SK-N-SH treated with all-trans-retinoic acid at 6 μM for 48 hours (cell line): ENCODE measurements at regions not wholly inside any gene's neighbourhood (a gene's known extent, or its start where the extent isn't known, plus 50 kb on each side); places are given as distances from the start of the nearest gene placed in this dataset.

Source experiments
- ATAC-seq: fragments of 200-7000 bp; cut with Tn5 transposase; 3 replicates; pipeline ENCODE4 v1.9.1; 2020; ENCODE audit warnings: mild to moderate bottlenecking, moderate library complexity
- ARNTL ChIP-seq: fragments of 450-650 bp; formaldehyde crosslinking; IDR thresholded peaks from 2 replicates; pipeline ENCODE4 v1.5.0; 2020; ENCODE audit warnings: low read depth, mild to moderate bottlenecking, moderate library complexity, borderline replicate concordance
- BACH2 ChIP-seq: fragments of 250-450 bp; sonication (Bioruptor Pico); IDR thresholded peaks from 2 replicates; pipeline ENCODE4 v1.9.0; 2021; ENCODE audit warnings: mild to moderate bottlenecking, borderline replicate concordance
- CREB5 ChIP-seq: fragments of 250-450 bp; sonication (Bioruptor Pico); IDR thresholded peaks from 2 replicates; pipeline ENCODE4 v1.5.1; 2020; ENCODE audit warnings: low read depth, mild to moderate bottlenecking, moderate library complexity
- CSDC2 ChIP-seq: fragments of 250-450 bp; sonication (Bioruptor Pico); IDR thresholded peaks from 2 replicates; pipeline ENCODE4 v1.5.0; 2020; ENCODE audit warnings: mild to moderate bottlenecking, moderate library complexity
- CSRNP3 ChIP-seq: fragments of 250-450 bp; sonication (Bioruptor Pico); IDR thresholded peaks from 2 replicates; pipeline ENCODE4 v1.5.1; 2021; ENCODE audit warnings: mild to moderate bottlenecking, moderate library complexity
- ESRRG ChIP-seq: fragments of 250-450 bp; sonication (Bioruptor Pico); IDR thresholded peaks from 2 replicates; pipeline ENCODE4 v1.6.1; 2021; ENCODE audit warnings: mild to moderate bottlenecking
- GLIS3 ChIP-seq: fragments of 250-450 bp; sonication (Bioruptor Pico); IDR thresholded peaks from 2 replicates; pipeline ENCODE4 v1.5.0; 2020; ENCODE audit warnings: mild to moderate bottlenecking, moderate library complexity
- OSR1 ChIP-seq: fragments of 250-450 bp; sonication (Bioruptor Pico); IDR thresholded peaks from 2 replicates; pipeline ENCODE4 v1.8.0; 2022; ENCODE audit warnings: moderate library complexity, mild to moderate bottlenecking, inconsistent platforms
- PATZ1 ChIP-seq: fragments of 250-450 bp; sonication (Bioruptor Pico); IDR thresholded peaks from 2 replicates; pipeline ENCODE4 v1.8.0; 2020; ENCODE audit warnings: mild to moderate bottlenecking, moderate library complexity, borderline replicate concordance
- PPARA ChIP-seq: fragments of 250-450 bp; sonication (Bioruptor Pico); IDR thresholded peaks from 2 replicates; pipeline ENCODE4 v1.5.0; 2020; ENCODE audit warnings: mild to moderate bottlenecking, borderline replicate concordance
- RARB ChIP-seq: fragments of 250-450 bp; sonication (Bioruptor Pico); IDR thresholded peaks from 2 replicates; pipeline ENCODE4 v1.8.0; 2021; ENCODE audit warnings: mild to moderate bottlenecking, moderate library complexity
- SNAI2 ChIP-seq: fragments of 250-450 bp; sonication (Bioruptor Pico); IDR thresholded peaks from 2 replicates; pipeline ENCODE4 v1.5.0; 2020; ENCODE audit warnings: mild to moderate bottlenecking, moderate library complexity
- TCF4 ChIP-seq: fragments of 250-450 bp; sonication (Bioruptor Pico); IDR thresholded peaks from 2 replicates; pipeline ENCODE4 v1.8.0; 2021; ENCODE audit warnings: mild to moderate bottlenecking, moderate library complexity, borderline replicate concordance
- TOX ChIP-seq: fragments of 250-450 bp; sonication (Bioruptor Pico); IDR thresholded peaks from 2 replicates; pipeline ENCODE4 v1.8.0; 2021; ENCODE audit warnings: mild to moderate bottlenecking, moderate library complexity, borderline replicate concordance
- TSHZ2 ChIP-seq: fragments of 250-450 bp; sonication (Bioruptor Pico); IDR thresholded peaks from 2 replicates; pipeline ENCODE4 v1.5.0; 2020; ENCODE audit warnings: mild to moderate bottlenecking, moderate library complexity
- ZC3H10 ChIP-seq: fragments of 250-450 bp; sonication (Bioruptor Pico); IDR thresholded peaks from 2 replicates; pipeline ENCODE4 v1.5.1; 2021; ENCODE audit warnings: mild to moderate bottlenecking, moderate library complexity
- ZFP3 ChIP-seq: fragments of 250-450 bp; sonication (Bioruptor Pico); IDR thresholded peaks from 2 replicates; pipeline ENCODE4 v1.5.0; 2020; ENCODE audit warnings: mild to moderate bottlenecking, moderate library complexity
- ZFP30 ChIP-seq: fragments of 450-650 bp; formaldehyde crosslinking; IDR thresholded peaks from 2 replicates; pipeline ENCODE4 v1.5.0; 2022; ENCODE audit warnings: mild to moderate bottlenecking, moderate library complexity
- ZNF565 ChIP-seq: fragments of 450-650 bp; formaldehyde crosslinking; conservative IDR thresholded peaks from 2 replicates; pipeline ENCODE4 v1.5.0; 2020; ENCODE audit warnings: low read depth, mild to moderate bottlenecking, moderate library complexity
- ZNF70 ChIP-seq: fragments of 450-650 bp; formaldehyde crosslinking; IDR thresholded peaks from 2 replicates; pipeline ENCODE4 v1.5.0; 2020; ENCODE audit warnings: mild to moderate bottlenecking, moderate library complexity
- ZNF8 ChIP-seq: fragments of 450-650 bp; formaldehyde crosslinking; IDR thresholded peaks from 2 replicates; pipeline ENCODE4 v1.5.0; 2020; ENCODE audit warnings: mild to moderate bottlenecking, moderate library complexity

GRCh38 chr9:1254071-1254470, 203.9 kb downstream of the DMRT2 start:
- ATAC-seq, result no peak
- TF ChIP-seq ZNF8 (CRISPR knock-in tag) (no peak), ESRRG (no peak), PPARA (CRISPR knock-in tag) (no peak), TSHZ2 (CRISPR knock-in tag) (no peak), SNAI2 (CRISPR knock-in tag) (no peak), TOX (no peak), CREB5 (no peak), OSR1 (CRISPR knock-in tag) (no peak)

- ATAC-seq, result no peak
- no peak for TF ChIP-seq ARNTL (CRISPR knock-in tag)
- TF ChIP-seq PATZ1 (CRISPR knock-in tag), result no peak
- TF ChIP-seq CSDC2 (CRISPR knock-in tag), result no peak
- TF ChIP-seq ZFP3 (CRISPR knock-in tag), result no peak
- no peak for TF ChIP-seq TOX
- TF ChIP-seq BACH2, result no peak
- TF ChIP-seq ZNF8 (CRISPR knock-in tag), result no peak
- no peak for TF ChIP-seq PPARA (CRISPR knock-in tag)
- TF ChIP-seq ZNF565 (CRISPR knock-in tag), result no peak
- TF ChIP-seq ESRRG, result no peak
- no peak for TF ChIP-seq ZC3H10 (CRISPR knock-in tag)
- TF ChIP-seq ZFP30 (CRISPR knock-in tag), result no peak
- TF ChIP-seq SNAI2 (CRISPR knock-in tag), result no peak
- no peak for TF ChIP-seq ZNF70 (CRISPR knock-in tag)
Measured at GRCh38 chr9:1256178-1256577, 206.0 kb downstream of the DMRT2 start.

GRCh38 chr9:1261266-1261665, 211.1 kb downstream of the DMRT2 start:
- TF ChIP-seq SNAI2 (CRISPR knock-in tag) (no peak), ZNF8 (CRISPR knock-in tag) (no peak), ARNTL (CRISPR knock-in tag) (no peak), TCF4 (CRISPR knock-in tag) (no peak), ZNF70 (CRISPR knock-in tag) (no peak), GLIS3 (CRISPR knock-in tag) (no peak), OSR1 (CRISPR knock-in tag) (no peak), ZNF565 (CRISPR knock-in tag) (no peak), PATZ1 (CRISPR knock-in tag) (no peak), PPARA (CRISPR knock-in tag) (no peak), RARB (CRISPR knock-in tag) (no peak), CSRNP3 (CRISPR knock-in tag) (no peak)
- no peak for ATAC-seq
